ENCODE measurements at regions not wholly inside any gene's neighbourhood (a gene's known extent, or its start where the extent isn't known, plus 50 kb on each side); places are given as distances from the start of the nearest gene placed in this dataset.

DNA sequence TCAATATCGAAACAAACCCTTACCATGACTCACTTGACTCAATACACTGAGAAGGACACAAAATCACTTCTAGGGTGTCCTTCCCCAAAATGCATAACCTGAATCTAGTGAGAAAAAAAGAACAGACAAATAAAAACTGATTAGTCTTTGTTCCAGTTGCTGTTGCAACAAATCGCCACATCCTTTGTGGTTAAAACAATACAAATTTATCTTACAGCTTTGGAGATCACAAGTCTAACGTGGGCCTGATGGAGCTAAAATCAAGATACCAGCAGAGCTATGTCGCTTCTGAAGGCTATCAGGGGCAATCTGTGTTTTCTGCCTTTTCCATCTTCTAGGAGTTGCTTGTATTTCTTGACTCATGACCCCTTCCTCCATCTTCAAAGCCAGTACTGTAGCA lies 541.7 kb downstream of the KCNJ3 start:
- DNase-seq, result no peak

DNA sequence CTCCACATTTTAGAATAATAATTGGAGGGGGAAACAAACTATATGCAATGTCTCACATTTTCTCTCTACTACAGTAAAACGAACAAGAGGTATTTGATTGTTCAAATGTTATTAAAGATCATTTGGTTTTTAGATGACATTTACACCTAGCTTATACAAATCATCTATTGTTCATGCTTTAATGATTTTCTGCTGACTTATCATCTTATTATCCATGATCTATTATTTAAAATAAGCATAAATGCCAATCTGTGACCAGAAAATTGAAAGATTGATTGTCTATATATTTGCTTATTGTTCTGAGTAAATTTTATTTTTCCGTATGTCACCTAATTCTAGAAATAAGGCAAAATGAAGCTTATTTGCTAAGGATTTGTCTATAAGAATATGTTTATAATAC lies 537.2 kb downstream of the KCNJ3 start:
- no peak for DNase-seq

DNA sequence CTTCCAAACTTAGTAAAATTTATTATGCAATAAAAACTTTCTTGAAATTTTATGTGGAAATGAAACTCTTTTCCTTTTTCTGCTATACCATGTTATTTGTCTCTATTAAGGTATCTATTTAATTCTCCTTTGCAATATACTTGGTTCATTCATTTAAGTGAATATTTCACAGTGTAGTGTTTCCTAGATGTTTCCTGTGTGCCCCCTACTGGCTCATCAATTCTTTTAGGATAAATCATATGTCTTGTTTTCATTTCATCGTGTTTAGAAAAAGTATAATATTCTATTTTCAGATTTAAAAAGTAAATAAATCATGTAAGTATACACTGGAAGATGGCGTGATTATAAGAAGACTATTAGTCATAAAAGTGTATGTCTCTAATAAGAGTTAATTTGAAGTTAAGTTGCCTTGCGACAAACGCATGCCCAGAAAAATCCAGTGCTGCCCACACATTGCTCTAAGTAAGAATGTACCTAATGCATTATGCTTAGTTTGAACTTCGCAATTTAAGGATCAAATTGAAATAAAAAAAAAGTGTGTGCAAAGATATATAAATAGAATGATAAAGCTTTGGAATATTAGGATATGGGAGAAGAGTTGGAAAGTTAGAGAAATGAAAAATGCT lies 525.4 kb downstream of the KCNJ3 start:
- DNase-seq, result no peak

DNA sequence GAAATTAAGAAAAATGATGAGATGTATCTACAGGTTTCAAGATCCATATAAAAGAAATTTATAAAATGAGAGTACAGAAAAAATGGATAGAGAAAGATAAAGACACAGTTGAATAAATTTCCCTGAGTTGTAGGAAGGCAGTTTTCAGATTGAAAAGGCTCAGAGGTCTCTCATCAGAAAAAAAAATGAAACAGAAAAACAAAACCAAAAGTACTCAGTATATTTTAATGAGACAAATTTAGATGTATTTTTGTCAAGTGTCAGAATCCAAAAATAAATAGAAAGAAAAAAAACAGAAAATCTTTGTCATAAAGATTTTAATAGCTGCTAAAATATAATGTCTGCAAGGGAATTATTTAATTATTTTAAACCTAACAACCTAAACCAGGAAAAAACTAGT lies 520.5 kb downstream of the KCNJ3 start:
- no peak for DNase-seq

DNA sequence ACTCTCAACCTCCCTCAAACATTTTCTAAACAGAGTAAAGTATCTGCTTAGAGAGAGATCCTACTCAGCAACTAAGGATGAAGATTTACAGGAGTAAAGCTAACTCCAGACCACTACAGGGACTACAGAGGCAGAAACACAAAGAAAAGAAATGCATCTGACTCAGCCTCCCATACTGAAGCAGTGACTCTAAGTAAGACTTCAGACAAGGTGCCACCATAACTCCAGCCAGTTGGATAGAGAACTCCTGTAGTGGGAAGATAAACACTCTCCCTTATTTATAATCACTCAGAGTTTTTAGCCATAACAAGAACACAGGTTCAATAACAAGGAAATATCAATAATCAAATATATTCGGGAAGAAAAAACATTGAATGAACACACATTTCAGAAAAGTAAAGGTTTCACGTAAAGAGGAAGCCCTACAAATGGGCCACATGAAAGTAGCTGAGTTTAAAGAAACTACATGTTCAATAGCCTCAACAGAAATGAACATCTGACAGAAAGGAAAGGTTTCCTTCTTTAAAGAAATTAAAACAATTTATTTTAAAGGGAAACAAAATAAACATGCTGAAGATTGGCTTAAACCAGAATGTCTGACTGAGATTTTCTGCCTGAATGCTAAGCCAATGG lies 519.9 kb downstream of the KCNJ3 start:
- DNase-seq, result no peak

DNA sequence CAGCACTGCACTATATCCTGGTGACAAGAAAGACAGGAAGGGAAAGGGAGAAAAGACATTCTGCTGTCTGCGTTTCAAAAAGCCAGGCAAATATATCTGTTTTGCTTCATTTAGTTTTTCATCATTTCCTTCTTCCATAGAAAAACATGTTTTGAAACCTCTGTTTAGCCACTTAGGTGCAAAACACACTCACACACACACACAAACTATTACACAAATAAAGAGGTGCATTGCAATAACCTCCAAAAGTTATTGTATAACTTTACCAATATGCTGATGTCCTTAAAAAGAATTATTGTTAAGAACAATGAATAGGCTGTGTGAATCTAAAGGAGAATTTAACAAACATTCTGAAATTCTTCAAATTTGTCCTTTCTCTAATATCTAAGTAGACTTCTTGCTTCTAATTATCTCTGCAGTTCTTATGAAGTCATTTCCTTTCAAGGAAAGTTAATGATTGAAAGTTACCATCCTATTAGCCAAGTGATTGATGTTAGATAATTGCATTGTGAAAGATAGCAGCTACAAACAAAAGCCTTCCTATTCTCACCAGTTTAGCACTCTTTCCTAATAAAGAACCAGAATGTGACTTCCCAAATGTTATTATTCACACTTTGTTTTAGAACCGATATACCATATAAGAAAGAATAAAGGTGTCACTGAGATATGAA lies 516.7 kb downstream of the KCNJ3 start:
- DNase-seq, result no peak

DNA sequence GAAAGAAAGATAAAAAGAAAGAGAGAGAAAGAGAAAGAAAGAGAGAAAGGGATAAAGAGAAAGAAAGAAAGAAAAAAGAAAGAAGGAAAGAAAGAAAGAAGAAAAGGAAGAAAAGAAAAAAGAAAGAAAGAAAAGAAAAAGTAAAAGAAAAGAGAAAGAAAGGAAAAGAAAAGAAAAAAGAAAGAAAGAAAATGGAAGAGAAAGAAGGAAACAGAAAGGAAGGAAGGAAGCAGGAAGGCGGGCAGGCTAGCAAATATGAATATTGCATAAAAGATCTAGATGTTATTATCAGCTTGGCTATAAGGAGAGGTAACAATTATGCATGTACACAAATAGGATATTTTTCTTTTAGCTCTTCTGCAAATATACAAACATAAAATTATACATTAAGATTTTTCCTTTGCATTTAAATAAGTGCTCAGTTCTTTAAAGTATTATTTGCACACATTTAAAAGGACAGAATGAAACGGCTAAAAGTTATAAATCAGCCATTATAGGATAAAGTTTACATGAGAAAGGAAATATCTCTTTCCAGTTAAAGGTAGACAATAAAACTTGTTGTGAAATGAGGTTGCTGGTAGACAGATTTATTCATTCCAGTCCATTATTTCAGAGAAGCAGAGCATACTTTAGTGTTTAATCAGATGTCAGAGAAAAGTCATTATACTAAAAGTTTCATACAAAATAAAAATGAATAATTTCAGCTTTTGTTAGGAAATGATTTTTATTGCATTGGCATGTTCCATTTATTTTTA lies 511.4 kb downstream of the KCNJ3 start:
- DNase-seq, result no peak

DNA sequence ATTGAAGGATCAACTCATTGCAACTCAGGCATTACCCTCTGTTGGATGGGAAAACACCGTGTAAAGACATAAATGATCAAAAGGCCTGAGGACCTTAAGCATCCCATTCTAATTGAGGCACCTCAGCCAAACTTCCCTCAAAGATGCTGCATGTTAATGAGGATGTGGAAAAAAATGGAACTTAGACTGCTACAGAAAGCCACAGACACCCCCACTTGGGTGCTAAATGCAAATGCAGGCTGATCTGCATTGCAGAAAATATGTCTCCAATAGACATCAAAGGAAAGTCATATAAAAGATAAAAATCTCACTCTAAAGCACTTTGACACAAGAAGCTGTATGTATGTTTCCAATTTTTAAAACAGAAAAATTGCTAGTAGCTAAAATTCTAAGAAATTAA lies 504.7 kb downstream of the KCNJ3 start:
- DNase-seq, result no peak

DNA sequence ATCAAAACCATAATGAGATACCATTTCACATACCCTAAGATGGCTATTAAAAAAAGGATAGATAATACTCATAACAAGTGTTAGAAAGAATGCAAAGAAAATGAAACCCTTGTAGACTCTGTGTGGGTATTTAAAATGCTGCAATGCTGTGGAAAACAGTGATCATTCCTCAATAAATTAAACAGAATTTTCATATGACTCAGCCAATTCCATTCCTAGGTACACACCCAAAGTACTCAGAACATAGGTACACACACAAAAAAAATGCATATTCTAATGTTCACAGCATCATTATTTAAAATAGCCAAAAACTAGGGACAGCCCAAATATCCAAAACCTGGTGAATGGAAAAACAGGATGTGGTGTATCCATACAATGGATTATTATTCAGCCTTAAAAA lies 502.3 kb downstream of the KCNJ3 start:
- DNase-seq, result no peak

DNA sequence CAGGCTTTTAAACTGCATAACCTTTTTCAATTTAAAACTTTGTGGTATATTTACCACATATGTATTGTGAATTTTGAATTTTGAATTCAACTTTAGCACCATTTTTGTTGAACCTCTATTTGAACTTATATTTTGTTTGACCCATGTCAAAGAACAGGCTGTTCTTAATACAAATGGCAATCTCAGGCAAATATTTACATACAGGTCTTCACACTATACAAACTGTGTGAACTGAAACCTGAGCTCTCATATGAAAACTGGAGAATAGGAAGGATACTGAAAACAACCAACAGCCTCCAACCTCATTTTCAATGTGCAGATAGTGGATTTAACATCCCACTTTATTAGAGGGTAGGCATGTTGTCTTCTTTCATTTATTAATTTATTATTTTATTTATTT lies 491.8 kb downstream of the KCNJ3 start:
- DNase-seq, result no peak

DNA sequence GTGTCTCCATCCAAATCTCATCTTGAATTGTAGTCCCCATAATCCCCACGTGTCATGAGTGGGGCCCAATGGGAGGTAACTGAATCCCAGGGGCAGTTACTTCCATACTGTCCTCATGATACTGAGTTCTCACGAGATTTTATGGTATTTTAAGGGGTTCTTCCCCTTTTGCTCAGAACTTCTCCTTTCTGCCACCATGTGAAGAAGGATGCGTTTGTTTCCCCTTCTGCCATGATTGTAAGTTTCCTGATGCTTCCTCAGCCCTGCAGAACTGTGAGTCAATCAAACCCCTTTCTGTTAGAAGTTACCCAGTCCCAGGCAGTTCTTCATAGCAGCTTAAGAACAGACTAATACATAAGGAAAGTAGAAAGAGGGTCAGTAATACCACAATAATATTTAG lies 480.4 kb downstream of the KCNJ3 start:
- no peak for DNase-seq

DNA sequence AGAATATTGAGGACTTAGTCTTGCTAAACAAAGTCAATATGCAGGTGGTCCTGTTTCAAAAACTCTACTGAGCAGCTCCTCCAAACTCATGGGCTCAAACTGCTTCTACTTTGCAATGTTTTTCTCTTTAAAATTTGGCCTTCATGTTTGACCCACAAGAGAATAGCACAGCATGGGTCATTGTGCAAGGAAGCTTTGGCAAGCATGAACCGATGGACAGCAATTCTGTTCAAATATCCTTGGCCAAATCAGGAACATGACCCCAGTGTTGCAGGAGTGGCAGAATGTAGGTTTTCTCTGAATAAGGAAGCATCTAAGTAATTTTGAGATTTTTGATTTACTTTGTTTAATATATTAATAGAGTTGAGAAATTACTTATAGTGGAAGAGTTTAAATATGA lies 477.9 kb downstream of the KCNJ3 start:
- DNase-seq, result no peak

DNA sequence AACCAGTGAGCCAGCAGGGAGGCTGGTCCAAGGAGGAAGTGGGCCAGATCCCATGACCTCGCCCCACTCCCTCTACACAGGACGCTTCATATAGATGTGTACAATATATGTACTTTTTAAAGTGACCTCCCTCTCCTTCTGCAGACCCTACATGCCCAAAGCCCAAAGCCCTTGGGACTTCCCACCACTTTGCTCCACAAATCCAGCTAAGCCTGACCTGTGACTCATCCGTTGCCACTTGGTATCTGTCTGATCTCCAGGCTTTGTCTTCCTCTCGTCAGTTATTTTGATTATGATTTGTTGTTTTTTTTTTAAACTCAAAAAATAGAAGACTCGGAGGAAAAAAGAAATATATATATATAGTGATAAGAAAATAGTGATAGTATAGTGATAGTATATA lies 470.8 kb downstream of the KCNJ3 start:
- no peak for DNase-seq

DNA sequence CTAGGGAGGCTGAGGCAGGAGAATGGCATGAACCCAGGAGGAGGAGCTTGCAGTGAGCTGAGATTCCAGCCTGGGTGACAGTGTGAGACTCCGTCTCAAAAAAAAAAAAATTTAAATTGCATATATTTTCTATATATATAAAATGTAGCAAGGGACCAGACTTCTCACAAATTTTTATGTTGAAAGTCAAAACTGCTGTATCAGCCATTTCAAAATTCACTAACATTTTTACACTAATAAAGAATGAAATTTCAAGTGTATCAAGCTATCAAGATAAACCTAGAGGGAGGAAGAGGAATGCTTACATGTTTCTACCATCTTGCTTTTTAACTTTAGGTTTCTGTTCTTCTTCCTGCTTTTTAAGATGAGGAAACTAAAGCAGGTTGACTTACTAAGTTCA lies 464.0 kb downstream of the KCNJ3 start:
- DNase-seq, result no peak

DNA sequence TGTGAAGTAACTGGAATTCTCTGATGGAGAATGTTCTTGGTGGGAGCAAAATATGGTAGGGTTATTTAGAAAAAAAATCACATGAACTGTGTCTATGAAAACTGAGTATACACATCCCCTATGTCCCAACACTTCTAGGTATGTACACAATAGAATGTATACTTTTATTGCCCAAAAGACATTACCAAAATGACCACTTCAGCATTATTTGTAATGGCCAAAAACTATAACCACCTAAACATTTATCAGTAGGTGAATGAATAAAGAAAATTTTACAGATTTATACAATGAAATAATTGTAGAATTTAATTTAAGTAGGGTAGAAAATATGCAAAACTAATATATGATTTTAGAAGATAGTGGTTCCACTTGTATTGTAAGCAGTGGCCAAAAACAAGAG lies 462.8 kb downstream of the KCNJ3 start:
- DNase-seq, result no peak

DNA sequence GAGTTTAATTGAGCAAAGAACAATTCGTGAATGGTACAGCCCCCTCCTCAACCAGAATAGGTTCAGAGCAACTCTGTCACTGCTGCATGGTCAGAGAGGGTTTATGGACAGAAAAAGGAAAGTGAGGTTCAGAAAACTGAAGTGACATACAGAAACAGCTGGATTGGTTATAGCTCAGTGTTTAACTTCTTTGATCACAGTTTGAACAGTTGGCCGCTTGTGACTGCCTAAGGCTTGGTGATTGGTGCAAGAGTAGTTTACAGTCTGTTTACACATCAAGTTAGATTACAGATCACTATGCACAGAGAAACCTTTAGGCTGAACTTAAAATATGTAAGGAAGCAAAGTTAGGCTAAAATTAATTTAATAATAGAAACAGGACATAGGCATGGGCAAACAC lies 459.2 kb downstream of the KCNJ3 start:
- DNase-seq, result no peak

DNA sequence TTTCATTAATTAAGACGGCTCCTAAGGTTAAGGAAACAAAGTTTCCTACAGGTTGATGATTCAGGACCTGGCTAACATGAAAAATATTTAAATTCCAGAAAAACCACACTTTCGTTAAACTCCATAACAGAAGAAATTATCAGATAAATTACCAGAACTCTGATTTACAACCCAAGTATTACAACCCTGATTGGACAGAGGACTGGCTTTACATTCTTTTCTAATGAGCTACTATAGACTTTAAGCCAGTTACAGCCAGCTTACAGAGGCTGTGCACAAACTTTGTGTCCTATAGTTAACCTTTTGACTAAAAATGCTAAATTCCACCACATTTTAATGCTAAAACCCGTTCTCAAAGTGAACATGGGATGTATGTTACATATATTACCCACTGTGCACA lies 458.6 kb downstream of the KCNJ3 start:
- DNase-seq, result no peak

DNA sequence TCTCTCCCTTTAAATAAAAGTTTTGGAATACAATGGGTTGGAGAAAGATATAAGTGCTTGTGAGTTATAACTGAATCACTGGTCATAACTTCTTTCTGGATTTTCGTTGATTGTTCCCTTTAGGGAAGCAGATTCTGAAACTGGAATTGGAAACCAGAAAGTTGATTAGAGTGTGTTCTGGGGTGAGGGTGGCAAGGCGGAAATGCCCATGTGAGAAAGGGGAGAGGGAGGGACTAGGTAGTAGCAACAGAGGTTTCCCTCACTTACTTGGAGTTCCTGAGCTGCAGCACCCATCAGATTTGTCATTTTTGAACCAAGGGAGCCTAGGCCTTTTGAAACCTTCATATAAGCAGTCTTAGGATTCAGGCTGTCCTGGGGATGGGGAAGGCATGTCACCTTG lies 453.4 kb downstream of the KCNJ3 start:
- no peak for DNase-seq

DNA sequence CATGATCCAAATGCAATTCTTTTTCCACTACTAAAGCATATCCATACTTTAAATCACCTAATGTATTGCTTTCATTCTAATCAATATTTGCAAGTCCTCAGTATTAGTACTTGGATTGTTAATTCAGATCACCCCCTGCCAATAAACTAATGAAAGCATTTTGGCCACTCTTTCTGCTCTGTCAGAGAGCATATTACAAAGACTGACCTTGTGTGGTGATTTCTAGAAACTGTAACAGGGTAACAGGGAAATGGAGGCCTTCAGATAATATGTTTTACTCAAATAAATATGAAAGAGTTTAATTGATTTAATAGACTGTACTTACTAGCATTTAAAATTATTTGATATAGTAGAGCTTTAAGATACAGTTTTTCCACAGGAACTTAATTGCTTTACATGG lies 453.0 kb downstream of the KCNJ3 start:
- DNase-seq, result no peak

DNA sequence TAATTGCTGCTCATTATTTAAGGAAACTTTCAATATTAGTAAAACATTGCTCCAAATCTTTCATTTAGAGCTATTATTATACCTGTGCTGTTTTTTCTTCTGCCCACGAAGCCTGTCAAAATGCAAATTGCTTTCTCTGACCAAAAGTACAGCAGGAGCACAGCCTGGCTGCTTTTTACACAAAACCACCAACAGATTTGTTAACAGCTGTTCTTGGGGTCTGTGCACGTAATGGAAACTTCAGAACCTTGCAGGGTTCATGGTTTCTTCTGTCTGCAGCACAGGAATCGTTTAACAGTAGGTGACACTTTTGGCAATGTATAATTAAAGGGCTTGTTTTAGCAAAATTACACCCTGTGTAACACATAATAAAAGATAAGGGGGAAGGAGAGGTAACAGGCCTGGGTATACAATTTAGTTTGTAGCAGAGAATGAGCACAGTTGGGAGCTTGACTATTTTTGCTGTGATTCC lies 447.3 kb downstream of the KCNJ3 start:
- DNase-seq, result peak in 1 of 2 experiments; percentile 42

DNA sequence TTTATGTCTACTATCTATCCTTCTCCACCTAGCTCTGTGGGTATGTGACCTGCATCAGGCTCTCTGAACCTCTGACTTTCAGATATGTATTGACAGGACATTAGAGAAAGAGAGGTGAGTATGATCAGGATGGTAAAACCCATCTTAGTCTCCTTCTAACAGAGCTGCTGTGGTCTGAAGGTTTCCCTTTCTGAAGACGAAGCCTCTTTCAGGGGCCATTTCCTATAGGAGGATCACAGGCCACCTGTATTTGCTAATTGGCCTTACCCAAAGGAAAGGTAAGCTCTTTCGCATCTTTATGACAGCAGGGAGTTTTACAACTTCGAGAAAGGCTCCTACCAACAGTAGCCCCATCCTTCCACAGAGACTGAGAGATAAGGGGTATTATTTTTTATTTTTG lies 442.9 kb downstream of the KCNJ3 start:
- no peak for DNase-seq

DNA sequence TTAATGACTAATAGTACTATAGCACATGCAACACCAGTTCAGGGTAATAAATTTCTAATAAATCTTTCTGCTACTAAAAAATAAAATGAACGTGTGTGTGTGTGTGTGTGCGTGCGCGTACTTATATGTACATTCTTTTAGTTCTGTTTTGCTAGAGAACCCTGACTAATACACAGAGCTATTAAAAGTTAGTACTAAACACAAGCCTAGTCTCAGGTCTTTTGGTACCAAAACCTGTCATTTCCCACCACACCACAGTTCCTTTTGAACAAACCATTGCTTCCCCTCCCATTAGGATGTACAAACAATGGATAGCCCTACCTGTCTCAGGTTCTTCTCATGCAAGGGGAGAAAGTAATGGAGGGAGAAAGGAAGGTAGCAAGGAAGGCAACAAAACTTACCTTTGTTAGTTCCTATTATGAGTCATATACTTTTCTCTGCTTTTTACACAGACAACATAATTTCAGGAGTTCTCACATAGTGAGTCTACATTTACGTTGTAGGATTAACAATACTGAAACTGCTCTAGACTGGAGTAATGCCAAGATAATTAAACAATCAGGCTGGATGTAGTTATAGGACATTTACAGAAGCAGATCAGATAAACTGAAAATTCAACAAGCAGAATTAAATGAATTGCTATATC lies 427.2 kb downstream of the KCNJ3 start:
- DNase-seq, result no peak

DNA sequence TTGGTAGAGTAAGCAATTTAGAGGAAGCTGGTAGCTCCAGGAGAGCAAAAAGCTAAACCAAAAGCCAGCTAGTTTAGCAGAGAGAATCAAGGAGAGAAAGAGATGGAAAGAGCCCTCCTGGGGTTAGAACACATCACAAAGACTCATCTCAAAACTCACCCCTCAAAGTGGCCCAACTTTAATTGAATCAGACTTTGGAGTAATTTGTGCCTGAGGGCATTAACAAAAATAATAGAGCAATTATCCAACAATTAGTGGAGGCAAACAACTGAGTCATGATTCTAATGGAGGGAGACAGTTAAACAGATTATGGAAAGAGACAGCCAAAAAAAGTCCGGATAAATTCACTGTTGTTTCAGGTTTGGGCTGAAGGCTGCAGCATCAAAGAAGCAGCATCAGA lies 417.4 kb downstream of the KCNJ3 start:
- no peak for DNase-seq
